HEK293T (cell line): ENCODE measurements at regions not wholly inside any gene's neighbourhood (a gene's known extent, or its start where the extent isn't known, plus 50 kb on each side); places are given as distances from the start of the nearest gene placed in this dataset.

ENCODE experiments used
- ARNT ChIP-seq: fragments of 450-650 bp; IDR thresholded peaks from 2 replicates; pipeline ENCODE4 v1.6.1; 2017; ENCODE audit warnings: mild to moderate bottlenecking
- BHLHE40 ChIP-seq: fragments of 450-650 bp; IDR thresholded peaks from 2 replicates; pipeline ENCODE4 v1.6.1; 2016; ENCODE audit warnings: mild to moderate bottlenecking, moderate library complexity, borderline replicate concordance
- ELF4 ChIP-seq: fragments of 450-650 bp; IDR thresholded peaks from 2 replicates; pipeline ENCODE4 v1.6.1; 2017; ENCODE audit warnings: antibody characterized with exemption
- FOXK2 ChIP-seq: fragments of 450-650 bp; IDR thresholded peaks from 2 replicates; pipeline ENCODE4 v1.6.1; 2016; ENCODE audit warnings: mild to moderate bottlenecking
- FOXM1 ChIP-seq: fragments of 450-650 bp; IDR thresholded peaks from 2 replicates; pipeline ENCODE4 v1.6.1; 2017; ENCODE audit warnings: mild to moderate bottlenecking, borderline replicate concordance
- L3MBTL2 ChIP-seq: fragments of 450-650 bp; conservative IDR thresholded peaks from 2 replicates; pipeline ENCODE4 v1.6.1; 2016; ENCODE audit warnings: mild to moderate bottlenecking
- LEF1 ChIP-seq: fragments of 450-650 bp; IDR thresholded peaks from 2 replicates; pipeline ENCODE4 v1.6.1; 2017; ENCODE audit warnings: mild to moderate bottlenecking, borderline replicate concordance
- NFRKB ChIP-seq: fragments of 450-650 bp; IDR thresholded peaks from 2 replicates; pipeline ENCODE4 v1.6.1; 2016; ENCODE audit warnings: mild to moderate bottlenecking, moderate library complexity
- SP1 ChIP-seq: fragments of 450-650 bp; IDR thresholded peaks from 2 replicates; pipeline ENCODE4 v1.6.1; 2017
- SUZ12 ChIP-seq: fragments of 450-650 bp; IDR thresholded peaks from 2 replicates; pipeline ENCODE4 v1.6.1; 2016; ENCODE audit warnings: mild to moderate bottlenecking
- TARDBP ChIP-seq: fragments of 450-650 bp; IDR thresholded peaks from 2 replicates; pipeline ENCODE4 v1.6.1; 2016
- ZNF384 ChIP-seq: fragments of 450-650 bp; IDR thresholded peaks from 2 replicates; pipeline ENCODE4 v1.6.1; 2016

DNA sequence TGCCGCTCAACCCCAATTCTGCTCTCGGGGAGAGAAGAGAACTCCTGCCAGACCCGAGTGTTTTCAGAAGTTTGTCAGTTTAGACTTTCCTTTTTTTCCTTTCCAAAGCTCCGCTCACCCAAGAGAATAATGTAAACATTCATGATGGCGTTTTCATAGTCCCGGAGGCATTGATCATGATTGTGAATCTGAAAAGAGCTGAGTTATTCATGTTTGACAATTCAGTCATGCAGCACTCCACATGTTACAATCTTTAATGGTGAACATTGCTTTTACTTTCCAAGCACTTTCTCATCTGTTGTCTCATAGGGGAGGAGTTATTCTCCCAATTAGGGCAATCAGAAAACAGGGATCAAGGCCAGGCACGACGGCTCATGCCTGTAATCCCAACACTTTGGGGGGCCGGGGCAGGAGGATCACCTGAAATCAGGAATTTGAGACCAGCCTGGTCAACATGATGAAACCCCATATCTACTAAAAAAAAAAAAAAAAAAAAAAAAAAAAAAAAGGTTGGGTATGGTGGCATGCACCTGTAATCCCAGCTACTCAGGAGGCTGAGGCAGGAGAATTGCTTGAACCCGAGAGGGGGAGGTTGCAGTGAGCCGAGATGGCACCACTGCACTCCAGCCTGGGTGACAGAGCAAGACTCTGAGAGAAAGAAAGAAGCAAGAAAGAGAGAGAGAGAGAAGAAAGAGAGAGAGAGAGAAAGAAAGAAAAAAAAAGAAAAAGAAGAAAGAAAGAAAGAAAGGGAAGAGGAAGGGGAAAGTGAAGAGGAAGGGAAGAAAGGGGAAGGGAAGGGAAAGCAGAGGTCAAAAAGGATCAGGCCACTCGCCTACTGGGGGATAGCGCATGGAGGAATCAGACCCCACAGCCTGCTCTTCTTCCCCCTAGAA, 70.0 kb upstream of the TNRC6C start:
- TF ChIP-seq FOXM1 (no peak), L3MBTL2 (no peak), ARNT (no peak), TARDBP (no peak), SP1 (no peak), NFRKB (no peak), ZNF384 (peak; percentile 59), ELF4 (no peak), FOXK2 (no peak), SUZ12 (no peak), LEF1 (no peak), BHLHE40 (no peak)
